ENCODE measurements at regions not wholly inside any gene's neighbourhood (a gene's known extent, or its start where the extent isn't known, plus 50 kb on each side); places are given as distances from the start of the nearest gene placed in this dataset.

DNA sequence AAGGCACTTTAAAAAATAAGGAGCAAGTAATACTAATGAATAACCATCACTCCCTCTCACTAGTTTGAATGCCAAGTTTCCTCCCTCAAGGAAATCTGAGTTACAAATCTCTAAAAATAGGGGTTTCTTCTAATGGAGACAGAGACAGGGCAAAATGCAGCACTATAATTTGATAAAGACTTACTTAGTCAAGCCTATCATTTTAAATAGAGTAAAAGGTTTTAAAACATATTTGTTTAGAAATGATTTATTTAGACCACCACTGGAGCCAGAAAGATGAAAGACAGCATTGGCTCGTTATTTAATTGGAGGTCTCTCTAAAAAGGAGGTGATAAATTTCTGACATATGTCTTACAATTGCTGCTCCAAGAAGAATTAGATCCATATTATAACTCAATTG lies 228.7 kb downstream of the TLE1 start:
- TF ChIP-seq, protein P1, sequence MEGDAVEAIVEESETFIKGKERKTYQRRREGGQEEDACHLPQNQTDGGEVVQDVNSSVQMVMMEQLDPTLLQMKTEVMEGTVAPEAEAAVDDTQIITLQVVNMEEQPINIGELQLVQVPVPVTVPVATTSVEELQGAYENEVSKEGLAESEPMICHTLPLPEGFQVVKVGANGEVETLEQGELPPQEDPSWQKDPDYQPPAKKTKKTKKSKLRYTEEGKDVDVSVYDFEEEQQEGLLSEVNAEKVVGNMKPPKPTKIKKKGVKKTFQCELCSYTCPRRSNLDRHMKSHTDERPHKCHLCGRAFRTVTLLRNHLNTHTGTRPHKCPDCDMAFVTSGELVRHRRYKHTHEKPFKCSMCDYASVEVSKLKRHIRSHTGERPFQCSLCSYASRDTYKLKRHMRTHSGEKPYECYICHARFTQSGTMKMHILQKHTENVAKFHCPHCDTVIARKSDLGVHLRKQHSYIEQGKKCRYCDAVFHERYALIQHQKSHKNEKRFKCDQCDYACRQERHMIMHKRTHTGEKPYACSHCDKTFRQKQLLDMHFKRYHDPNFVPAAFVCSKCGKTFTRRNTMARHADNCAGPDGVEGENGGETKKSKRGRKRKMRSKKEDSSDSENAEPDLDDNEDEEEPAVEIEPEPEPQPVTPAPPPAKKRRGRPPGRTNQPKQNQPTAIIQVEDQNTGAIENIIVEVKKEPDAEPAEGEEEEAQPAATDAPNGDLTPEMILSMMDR (IDR thresholded peaks at IDR 0.05; ENCODE audit: low read depth, low read length, poor library complexity, severe bottlenecking): no peak
- TF ChIP-seq EZH2phosphoT487 (IDR thresholded peaks at IDR 0.05; ENCODE audit: borderline replicate concordance, low read length): no peak
